ENCODE measurements at regions not wholly inside any gene's neighbourhood (a gene's known extent, or its start where the extent isn't known, plus 50 kb on each side); places are given as distances from the start of the nearest gene placed in this dataset.

DNA sequence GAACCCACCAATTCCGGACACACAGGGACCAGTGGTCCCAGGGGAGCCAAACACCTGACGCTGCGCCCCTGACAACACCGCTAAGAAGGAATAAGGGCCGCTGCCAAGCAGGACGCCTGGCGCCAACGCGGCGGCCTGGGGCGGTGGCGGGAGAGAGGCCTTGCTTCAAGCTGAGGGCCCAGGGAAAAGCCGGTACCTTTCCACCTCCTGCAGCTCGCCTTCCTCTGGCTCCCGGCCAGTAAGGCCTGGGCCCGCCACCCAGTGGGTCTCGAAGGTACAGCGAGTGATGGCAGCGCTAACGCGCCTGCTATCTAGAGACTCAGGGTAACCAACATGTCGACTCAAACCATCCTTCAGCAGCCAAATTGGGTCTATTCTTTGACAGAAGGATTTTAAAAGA lies 1074.1 kb downstream of the SI start:
- TF ChIP-seq, protein P1, sequence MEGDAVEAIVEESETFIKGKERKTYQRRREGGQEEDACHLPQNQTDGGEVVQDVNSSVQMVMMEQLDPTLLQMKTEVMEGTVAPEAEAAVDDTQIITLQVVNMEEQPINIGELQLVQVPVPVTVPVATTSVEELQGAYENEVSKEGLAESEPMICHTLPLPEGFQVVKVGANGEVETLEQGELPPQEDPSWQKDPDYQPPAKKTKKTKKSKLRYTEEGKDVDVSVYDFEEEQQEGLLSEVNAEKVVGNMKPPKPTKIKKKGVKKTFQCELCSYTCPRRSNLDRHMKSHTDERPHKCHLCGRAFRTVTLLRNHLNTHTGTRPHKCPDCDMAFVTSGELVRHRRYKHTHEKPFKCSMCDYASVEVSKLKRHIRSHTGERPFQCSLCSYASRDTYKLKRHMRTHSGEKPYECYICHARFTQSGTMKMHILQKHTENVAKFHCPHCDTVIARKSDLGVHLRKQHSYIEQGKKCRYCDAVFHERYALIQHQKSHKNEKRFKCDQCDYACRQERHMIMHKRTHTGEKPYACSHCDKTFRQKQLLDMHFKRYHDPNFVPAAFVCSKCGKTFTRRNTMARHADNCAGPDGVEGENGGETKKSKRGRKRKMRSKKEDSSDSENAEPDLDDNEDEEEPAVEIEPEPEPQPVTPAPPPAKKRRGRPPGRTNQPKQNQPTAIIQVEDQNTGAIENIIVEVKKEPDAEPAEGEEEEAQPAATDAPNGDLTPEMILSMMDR (conservative IDR thresholded peaks at IDR 0.05 in 1 of 2, IDR thresholded peaks at IDR 0.05 in 1 of 2; ENCODE audit: low read depth in 1 of 2, low read length in 2 of 2): no peak
- no peak for TF ChIP-seq EZH2 (IDR thresholded peaks at IDR 0.05; ENCODE audit: low read length, missing control alignments)
